Stimulated activated CD8-positive, alpha-beta memory T cell treated with anti-CD3 and anti-CD28 coated beads, Interleukin-12 subunit alpha, Interleukin-12 subunit beta, amount 100 ng/mL, for 1 hour (primary cell): ENCODE measurements at regions not wholly inside any gene's neighbourhood (a gene's known extent, or its start where the extent isn't known, plus 50 kb on each side); places are given as distances from the start of the nearest gene placed in this dataset.
"Not testable (repeated sequence)": the region's sequence is repeated elsewhere in the genome, so short reads cannot be mapped to it uniquely, and the experiment has no call there.

Experiments used
- DNase-seq: peaks from one replicate; pipeline ENCODE4 v3.0.0-alpha.2; 2020; ENCODE audit warnings: low read depth

DNA sequence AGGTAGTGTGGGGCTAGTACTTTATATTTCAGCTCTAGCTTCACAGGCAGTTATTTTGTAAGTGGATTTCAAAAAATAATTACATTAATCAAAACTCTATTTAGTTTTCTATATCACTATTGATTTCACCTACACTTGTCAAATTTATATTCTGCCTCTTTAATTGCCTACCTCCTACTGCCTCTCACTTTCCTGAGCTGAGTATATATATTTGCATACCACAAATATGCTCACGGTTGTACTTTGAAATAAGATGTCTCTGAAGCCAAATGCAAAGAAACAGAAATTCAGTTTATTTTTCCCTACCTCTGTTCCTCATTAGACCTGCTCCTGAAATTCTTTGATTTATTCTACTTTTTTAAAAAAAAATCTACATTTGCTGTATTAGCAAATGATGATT, 309.3 kb upstream of the TGFBR2 start:
- no peak for DNase-seq

DNA sequence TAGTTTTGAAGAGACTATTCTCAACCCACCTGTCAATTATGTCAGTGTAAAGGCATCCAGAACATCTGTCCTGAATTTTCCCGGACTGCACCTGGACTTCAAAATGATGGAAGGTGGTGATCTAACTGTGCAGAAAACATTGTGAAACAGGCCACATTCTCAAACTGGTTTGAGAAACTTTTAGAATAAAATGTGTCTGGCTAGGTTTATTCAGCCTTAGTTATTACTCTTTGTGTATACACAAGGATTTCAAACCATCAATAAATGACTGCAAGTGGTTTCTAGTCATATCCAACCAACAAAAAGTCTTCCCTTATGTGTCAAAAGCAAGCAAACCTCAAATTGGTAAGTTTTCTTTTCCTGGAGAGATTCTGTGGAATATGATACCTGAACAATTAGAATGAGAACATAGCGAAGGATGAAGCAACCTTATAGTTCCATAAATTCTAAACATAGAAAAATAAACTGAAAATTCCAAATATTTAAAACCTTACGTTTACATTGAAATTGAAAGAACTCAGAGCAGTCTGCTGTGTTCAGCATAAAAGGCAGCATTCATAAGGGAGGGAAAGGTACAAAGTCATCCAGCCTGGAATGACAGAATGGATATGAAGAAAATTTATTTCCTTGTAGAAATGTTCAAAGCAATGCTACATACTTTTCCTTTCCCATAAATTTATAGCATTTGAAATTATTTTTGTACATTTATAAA, 306.6 kb upstream of the TGFBR2 start:
- DNase-seq = no peak

DNA sequence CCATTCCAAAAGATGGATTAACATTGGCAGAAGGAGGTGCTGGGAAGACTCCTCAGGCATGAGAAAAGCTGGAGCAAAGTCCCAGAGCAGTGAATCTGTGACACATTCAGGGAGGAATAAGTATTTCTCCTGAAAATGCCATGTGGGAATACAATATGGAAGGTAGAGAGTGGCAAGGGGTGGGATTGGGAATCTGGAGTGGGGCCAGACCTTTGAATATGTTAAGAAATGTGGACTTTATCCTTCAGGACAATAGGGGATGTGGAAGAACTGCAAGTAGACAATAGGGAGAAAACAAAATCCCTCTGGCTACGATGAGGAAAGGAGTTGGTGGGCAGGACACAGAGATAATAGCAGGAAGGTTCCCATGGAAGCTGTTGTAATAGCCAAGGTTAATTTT, 305.6 kb upstream of the TGFBR2 start:
- DNase-seq = no peak

DNA sequence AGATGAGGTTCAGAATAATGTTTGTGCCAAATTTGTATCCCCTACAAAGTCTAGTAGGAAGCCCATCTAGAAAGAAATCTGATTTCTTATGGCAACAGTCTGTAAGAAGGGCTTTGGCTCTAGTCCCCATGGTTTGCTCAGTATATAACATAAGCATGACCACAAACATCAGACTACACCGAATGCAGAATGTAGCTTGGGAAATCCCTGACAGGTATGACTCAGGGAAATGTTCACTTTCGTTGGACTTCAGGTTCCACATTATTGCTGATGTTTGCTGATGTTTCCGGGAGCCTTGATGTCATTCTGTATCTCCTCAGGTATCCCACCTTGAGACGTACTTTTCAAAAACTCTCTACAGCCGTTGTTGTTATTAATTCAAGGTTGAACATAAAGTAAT, 304.4 kb upstream of the TGFBR2 start:
- no peak for DNase-seq

- DNase-seq = no peak
These were observed 302.6 kb upstream of the TGFBR2 start for GRCh38 chr3:30303770-30304169.

DNA sequence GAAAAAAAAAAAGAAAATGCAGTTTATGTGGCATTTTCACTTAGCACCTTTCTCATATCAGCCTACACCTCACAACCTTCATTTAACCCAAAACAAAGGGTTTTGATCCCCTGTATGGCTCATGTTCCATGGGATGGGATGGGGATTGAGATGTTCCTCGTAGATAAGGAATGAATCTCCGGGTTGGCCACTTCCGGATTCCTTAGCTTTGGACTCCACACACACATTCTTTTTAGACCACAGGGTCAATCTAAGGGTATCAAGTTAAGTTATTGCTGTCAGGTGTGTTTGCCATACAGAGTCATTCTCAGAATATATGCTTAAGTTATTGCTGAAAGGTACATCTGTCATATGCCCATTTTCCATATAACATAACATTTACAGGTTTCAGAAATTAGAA, 301.4 kb upstream of the TGFBR2 start:
- no peak for DNase-seq

- DNase-seq = no peak
These were observed 299.5 kb upstream of the TGFBR2 start for GRCh38 chr3:30306896-30307295.

GRCh38 chr3:30307372-30307950, 298.9 kb upstream of the TGFBR2 start:
- no peak for DNase-seq

DNA sequence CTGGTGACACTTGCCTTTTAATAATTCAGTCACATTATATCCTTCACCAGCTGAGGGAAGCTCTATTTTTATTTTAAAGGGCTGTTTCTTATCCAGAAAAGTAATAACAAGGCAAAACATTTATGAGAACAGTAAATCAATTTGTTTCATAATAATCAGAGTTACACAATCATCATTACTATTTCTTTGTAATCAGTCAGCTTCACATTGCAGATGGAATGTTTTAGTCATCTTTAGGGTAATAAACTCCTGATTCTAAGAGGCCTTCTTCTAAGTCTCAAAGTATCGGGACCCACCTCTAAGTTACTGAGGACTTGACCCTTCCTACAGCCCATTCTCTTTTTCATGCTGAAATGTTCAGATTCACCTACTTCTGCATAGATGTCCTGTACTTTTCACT, 298.3 kb upstream of the TGFBR2 start:
- no peak for DNase-seq

- DNase-seq = no peak
These were observed 296.1 kb upstream of the TGFBR2 start for GRCh38 chr3:30309961-30310954.

DNA sequence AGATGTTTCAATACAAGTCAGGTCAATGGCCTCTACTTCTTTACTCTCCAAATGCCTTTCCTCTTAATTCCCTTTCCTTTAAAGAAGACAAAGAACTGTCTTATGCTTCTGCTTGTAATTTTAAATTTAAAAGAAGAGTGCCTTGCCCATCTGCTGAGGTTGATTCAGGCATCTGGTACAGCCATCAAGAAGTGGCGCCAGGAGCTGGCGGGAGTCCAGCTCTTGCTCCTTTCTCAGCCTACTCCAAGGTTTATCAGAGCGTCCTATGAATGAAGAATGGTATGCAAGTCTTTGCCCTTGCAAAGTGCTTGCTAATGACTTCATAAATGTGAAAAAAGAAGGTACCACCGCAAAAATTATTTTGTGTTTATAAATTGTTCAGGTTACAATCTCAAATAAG, 294.6 kb upstream of the TGFBR2 start:
- DNase-seq = no peak

DNA sequence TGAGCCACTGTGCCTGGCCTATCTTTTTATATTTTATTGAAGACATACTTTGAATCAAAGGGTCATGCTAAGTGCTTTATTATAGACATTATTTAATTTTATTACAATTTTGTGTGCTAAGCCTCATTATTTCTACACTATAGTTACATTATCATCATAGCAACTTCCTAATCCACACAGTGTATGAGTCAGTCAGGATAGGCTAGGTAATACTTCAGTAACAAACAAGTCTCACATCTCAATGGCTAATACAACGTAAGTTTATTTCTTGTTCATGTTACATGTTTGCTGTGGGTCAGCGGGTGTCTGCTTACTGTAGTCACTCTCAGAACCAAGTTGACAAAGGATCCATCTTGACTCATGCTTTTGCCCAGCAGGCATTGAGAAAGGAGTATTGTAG, 292.6 kb upstream of the TGFBR2 start:
- no peak for DNase-seq

DNA sequence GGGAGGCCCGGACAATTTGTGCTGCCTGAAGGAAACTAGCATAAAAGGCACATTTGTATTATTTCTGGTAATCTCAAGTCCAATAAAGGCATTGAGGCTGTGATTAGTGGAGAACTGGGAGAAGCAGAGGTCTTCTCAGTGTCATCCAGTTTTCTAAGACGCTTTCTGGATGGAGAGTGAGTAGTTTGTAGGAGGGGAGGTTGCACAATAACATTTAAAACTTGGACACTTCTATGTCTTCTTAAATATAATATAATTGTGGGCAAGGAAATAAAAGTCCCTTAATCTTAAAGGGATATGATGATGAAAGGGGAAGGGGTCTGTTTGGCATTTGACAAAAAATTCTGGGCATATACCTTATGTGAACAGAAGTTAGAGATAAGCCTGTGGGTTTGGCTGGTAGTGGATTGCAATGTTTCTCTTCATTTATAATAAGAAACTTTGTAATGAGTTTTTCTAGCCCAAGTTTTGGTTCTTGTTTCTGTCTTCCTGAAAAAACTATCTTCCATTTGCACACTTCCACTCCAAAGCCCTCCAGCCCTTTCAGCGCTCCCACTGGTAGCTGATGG, 291.6 kb upstream of the TGFBR2 start:
- no peak for DNase-seq

DNA sequence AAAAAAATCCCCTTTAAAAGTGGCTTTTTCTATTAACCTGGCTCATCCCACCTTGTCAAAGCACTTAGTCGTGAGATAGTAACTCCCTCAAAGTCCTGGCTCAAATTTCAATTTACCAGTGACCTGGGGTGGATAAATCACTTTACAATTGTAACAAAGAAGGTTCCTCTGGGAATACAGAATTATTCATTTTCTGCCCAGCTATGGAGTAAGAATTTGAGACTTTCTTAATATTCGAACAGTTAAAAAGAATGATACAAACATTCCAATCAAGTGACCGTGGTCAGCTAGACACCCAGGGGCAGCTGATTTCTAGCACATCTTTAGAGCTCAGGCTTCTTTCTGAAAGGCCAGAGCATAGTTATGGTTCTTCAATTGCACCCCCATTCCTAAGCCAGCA, 291.0 kb upstream of the TGFBR2 start:
- no peak for DNase-seq

DNA sequence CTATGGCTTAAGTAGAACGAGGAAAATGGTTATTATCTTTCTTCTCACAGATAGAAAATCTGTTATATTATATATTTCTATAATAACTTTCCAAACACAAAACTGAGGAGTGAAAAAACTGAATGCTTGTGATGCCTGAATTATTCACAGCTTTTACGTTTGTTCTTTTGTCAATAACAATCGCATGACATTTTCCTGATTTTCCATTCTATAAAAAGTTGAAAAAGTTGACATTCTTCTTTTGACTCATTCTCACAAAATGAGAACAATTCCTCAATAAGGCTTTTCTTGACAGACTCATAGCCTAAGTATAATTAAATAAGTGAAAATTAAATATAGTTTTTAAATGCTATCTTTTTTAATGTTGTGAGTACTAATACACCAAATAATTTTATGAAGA, 288.8 kb upstream of the TGFBR2 start:
- DNase-seq = no peak

DNA sequence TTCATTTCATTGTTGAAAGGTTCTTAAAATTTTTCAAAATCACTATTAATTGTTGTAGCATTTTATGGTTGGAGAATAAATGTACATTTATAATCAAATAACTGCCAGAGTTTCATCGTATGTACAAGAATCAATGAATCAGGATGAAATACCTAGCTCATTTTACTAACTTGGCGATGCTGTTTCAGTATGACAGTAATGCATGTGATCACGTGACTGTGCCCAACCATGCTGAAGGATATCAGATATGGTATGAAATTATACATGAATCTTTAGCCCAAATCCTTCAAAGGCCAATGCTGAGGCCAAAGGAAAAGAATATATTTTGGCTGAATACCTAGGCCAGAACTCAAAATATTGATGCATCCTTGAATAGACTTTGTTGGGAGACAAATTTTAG, 288.3 kb upstream of the TGFBR2 start:
- DNase-seq = no peak

- peak; percentile 3 for DNase-seq
These were observed 286.7 kb upstream of the TGFBR2 start for GRCh38 chr3:30319713-30320112.

- DNase-seq = no peak
These were observed 286.0 kb upstream of the TGFBR2 start for GRCh38 chr3:30320392-30320791.

DNA sequence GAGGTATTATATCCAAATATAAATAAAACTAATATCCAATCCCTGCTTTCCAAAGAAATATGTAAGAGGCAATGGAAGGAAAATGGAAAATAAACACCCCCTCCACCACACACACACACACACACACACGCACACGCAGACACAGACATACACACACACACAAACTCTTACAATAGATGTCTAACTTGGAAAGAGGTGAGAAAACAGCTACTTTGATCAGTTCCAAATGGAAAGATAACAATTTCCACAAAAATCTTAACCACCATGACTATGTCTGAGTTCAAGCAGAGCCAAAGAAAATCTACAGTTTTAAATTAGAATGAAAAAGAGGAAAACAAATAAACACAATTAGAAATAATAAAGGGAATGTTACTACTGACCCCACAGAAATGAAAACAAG, 285.3 kb upstream of the TGFBR2 start:
- DNase-seq = no peak

DNA sequence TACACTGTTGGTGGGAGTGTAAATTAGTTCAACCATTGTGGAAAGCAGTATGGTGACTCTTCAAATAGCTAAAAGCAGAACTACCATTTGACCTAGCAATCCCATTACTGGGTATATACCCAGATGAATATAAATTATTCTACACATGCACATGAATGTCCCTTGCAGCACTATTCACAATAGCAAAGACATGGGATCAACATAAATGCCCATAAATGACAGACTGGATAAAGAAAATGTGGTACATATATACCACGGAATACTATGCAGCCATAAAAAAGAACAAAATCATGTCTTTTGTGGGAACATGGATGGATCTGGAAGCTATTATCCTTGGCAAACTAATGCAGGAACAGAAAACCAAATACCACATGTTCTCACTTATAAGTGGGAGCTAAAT, 282.8 kb upstream of the TGFBR2 start:
- DNase-seq = not testable (repeated sequence)

DNA sequence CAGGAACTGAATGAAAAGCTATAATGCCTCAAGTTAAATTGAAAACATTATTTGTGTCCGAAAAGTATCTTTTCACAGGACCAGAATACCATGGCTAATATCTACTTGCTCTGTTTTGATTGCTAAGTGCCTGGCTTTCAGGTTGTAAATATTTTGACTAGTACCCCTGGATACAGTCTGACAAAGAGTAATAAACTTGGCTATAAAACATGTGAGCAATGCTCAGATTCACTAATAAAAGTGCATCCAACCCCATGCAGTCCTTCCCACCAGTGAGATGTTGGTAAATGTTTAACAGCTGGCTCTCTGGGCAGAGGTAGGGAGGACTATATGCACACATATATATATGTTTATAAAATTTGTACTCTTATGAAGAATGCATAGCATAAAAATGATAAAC, 281.8 kb upstream of the TGFBR2 start:
- no peak for DNase-seq

DNA sequence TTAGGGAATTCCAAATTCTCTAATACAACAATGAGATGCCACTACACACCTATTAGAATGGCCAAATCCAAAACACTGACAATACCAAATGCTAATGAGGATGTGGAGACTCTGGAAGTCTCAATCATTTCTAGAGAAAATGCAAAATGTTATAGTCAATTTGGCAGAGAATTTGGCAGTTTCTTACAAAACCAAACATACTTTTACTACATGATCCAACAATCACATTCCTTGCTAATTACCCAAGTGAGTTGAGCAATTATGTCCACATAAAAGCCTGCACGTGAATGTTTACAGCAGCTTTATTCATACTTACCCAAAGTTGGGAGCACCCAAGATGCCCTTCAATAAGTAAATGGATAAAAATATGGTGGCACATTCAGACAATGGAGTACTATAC, 278.4 kb upstream of the TGFBR2 start:
- DNase-seq = not testable (repeated sequence)

DNA sequence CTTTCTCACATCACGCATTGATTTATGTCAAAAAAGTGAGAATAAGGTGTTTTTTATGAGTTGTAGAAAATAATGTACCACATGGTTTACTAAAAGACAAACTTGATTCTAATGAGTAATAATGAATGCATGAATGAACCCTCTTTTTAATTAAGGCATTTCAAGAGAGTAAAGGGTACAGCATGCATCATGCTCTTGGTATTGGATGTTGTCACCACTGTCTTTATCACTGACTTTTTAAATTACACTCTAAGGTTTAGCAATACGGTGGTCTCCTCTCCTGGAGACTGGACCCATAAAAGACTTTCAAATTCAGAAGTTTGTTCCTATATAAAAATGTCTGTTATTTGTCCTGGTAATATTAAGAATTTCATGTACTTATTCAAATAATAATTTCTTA, 277.5 kb upstream of the TGFBR2 start:
- not testable (repeated sequence) for DNase-seq
